ENCODE measurements at regions not wholly inside any gene's neighbourhood (a gene's known extent, or its start where the extent isn't known, plus 50 kb on each side); places are given as distances from the start of the nearest gene placed in this dataset.
"Not testable (repeated sequence)": the region's sequence is repeated elsewhere in the genome, so short reads cannot be mapped to it uniquely, and the experiment has no call there.

DNA sequence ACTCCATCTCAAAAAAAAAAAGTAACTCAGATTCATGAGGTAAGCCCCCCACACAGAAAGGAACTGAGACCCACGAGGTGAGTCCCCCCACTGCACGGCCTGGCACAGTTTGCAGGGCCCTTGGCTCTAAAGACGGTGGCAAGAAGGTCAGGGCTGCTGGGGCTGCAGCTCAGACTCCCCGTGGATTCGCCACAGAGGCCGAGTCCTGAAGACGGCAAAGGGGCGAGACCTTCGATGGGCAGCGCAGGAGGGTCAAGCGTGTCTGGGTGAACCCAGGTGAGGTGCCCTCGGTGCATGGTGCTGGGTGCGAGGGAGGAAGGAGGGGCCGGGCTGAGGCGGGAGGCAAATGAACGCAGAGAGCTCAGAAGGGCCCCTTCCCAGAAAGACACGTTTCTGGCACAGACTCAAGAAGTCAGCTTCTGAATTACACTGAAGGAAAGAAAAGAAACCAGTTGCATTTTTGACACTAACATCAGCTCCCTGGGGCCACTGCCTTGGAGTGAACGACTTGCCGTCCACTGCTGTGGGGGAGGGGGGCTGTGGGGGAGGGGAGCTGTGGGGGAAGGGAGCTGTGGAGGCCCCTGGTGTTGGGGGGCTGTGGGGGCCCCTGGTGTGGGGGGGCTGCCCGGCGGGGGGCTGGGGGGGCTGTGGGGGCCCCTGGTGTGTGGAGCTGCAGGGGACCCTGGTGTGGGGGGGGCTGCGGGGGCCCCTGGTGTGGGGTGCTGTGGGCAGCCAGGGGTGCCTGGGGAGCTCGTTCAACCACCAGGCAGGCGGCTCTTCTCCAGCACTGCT lies 69.8 kb upstream of the METRNL start:
- H3F3A ChIP-seq (ENCODE audit: insufficient read depth, low read length) = no peaks in the 10 kb centered on the region
- no peaks in the 10 kb centered on the region for H3K9me2 ChIP-seq (replicated peaks; ENCODE audit: insufficient read depth, low read length)
- H3K79me2 ChIP-seq (ENCODE audit: low read length) = no peaks in the 10 kb centered on the region
- no peak overlapping the region for H3K4me3 ChIP-seq (ENCODE audit: low read length)
- peaks cover 6% of the 10 kb centered on the region for H3K4me1 ChIP-seq (ENCODE audit: low read length)
- H3K9me3 ChIP-seq (replicated peaks; ENCODE audit: insufficient read depth, low read length) = no peaks in the 10 kb centered on the region
- no peak overlapping the region for H3K27ac ChIP-seq (ENCODE audit: low read length)
- H3K36me3 ChIP-seq (replicated peaks; ENCODE audit: insufficient read depth, low read length) = no peaks in the 10 kb centered on the region
- TF ChIP-seq, protein P1, sequence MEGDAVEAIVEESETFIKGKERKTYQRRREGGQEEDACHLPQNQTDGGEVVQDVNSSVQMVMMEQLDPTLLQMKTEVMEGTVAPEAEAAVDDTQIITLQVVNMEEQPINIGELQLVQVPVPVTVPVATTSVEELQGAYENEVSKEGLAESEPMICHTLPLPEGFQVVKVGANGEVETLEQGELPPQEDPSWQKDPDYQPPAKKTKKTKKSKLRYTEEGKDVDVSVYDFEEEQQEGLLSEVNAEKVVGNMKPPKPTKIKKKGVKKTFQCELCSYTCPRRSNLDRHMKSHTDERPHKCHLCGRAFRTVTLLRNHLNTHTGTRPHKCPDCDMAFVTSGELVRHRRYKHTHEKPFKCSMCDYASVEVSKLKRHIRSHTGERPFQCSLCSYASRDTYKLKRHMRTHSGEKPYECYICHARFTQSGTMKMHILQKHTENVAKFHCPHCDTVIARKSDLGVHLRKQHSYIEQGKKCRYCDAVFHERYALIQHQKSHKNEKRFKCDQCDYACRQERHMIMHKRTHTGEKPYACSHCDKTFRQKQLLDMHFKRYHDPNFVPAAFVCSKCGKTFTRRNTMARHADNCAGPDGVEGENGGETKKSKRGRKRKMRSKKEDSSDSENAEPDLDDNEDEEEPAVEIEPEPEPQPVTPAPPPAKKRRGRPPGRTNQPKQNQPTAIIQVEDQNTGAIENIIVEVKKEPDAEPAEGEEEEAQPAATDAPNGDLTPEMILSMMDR (IDR thresholded peaks at IDR 0.05; ENCODE audit: low read length) = no peak
- TF ChIP-seq EZH2phosphoT487 (IDR thresholded peaks at IDR 0.05; ENCODE audit: low read length) = no peak
- DNase-seq = no peak
- H3K9ac ChIP-seq (ENCODE audit: low read length) = no peak overlapping the region
- H3K4me2 ChIP-seq (ENCODE audit: low read depth, low read length) = no peak overlapping the region
- H4K20me1 ChIP-seq (ENCODE audit: insufficient read depth, low read length) = no peaks in the 10 kb centered on the region
- H3K27me3 ChIP-seq (replicated peaks; ENCODE audit: insufficient read depth, low read length) = peaks cover 77% of the 10 kb centered on the region
- no peak overlapping the region for H2AFZ ChIP-seq (ENCODE audit: low read length)

DNA sequence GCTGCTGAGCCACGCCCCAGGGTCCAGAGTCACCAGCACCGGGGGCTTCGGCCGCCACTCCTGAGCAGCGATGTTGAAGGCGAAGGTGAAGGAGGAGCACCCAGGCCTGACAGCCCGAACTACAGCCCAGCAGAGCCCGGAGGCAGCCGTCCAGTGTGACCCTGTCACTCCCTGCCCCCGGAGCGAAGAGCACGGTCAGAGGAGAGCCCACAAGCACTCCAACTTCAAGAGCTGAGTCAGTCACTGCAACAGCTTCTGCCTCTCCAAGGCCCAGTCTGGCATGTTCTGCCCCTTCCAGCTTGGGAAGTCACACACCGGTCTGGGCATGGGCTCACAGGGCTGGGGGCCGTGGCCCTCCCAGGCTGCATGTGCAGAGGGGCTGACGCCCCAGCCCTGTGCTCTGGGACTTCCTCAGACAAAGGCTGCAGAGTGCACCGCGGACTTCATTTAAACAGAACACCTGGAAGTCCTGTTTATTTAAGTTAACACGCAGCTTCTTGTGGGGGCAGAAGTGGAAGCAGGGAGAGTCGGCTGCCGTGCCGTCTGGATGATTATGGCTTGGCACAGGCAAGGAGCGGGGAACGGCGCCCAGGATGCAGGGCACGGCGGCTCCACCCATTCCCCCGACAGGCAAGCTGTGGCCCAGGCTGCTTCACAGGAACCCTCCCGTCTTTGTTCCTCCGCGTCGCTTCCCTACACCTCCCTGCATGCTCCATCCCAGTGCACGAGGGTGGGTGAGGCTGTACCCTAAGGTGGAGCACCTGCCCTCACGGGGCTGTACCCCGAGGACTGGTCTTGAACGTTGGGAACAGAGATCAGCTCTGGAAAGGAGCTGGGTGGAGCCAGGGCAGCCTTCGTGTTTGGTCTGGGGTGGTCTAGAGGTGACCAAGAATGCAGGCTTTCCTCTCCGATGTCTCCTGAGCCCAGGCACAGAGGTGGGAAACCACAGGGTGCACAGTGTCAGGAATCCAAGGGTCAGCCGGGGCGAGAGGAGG lies 68.9 kb upstream of the METRNL start:
- TF ChIP-seq EZH2 (optimal IDR thresholded peaks at IDR 0.05; ENCODE audit: low read depth, low read length) = no peak
- TF ChIP-seq, protein P1 (IDR thresholded peaks at IDR 0.05; ENCODE audit: low read length) = no peak
- TF ChIP-seq EZH2phosphoT487 (IDR thresholded peaks at IDR 0.05; ENCODE audit: low read length) = no peak
- Histone ChIP-seq H3K79me2 (ENCODE audit: low read length) (no peaks in the 10 kb centered on the region), H3K9ac (ENCODE audit: low read length) (no peak overlapping the region), H3F3A (ENCODE audit: insufficient read depth, low read length) (no peaks in the 10 kb centered on the region), H3K9me2 (replicated peaks; ENCODE audit: insufficient read depth, low read length) (no peaks in the 10 kb centered on the region), H4K20me1 (ENCODE audit: insufficient read depth, low read length) (no peaks in the 10 kb centered on the region), H3K4me2 (ENCODE audit: low read depth, low read length) (no peak overlapping the region), H3K9me3 (replicated peaks; ENCODE audit: insufficient read depth, low read length) (no peaks in the 10 kb centered on the region), H3K36me3 (replicated peaks; ENCODE audit: insufficient read depth, low read length) (no peaks in the 10 kb centered on the region), H3K4me1 (ENCODE audit: low read length) (peaks cover 6% of the 10 kb centered on the region), H3K27me3 (replicated peaks; ENCODE audit: insufficient read depth, low read length) (peaks cover 83% of the 10 kb centered on the region), H3K4me3 (ENCODE audit: low read length) (no peak overlapping the region), H2AFZ (ENCODE audit: low read length) (no peak overlapping the region), H3K27ac (ENCODE audit: low read length) (no peak overlapping the region)
- no peak for DNase-seq

DNA sequence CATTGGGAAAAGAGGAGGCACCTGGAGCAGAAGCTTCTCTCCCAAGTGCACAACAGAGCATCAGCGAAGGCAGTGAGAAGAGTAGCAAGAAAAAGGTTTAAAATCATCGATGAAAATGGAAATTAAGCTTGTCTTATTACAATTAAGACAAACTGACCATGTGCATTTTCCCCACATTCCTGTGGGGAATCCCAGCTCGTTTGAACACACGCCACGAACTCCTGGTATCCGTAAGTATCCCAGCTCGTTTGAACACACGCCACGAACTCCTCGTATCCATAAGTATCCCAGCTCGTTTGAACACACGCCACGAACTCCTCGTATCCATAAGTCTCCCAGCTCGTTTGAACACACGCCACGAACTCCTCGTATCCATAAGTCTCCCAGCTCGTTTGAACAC lies 67.7 kb upstream of the METRNL start:
- H3F3A ChIP-seq (ENCODE audit: insufficient read depth, low read length); H4K20me1 ChIP-seq (ENCODE audit: insufficient read depth, low read length); DNase-seq; H3K9me3 ChIP-seq (replicated peaks; ENCODE audit: insufficient read depth, low read length); H3K4me3 ChIP-seq (ENCODE audit: low read length); H3K9me2 ChIP-seq (replicated peaks; ENCODE audit: insufficient read depth, low read length); H2AFZ ChIP-seq (ENCODE audit: low read length); H3K79me2 ChIP-seq (ENCODE audit: low read length); H3K27ac ChIP-seq (ENCODE audit: low read length); H3K4me1 ChIP-seq (ENCODE audit: low read length); H3K36me3 ChIP-seq (replicated peaks; ENCODE audit: insufficient read depth, low read length); H3K4me2 ChIP-seq (ENCODE audit: low read depth, low read length); H3K9ac ChIP-seq (ENCODE audit: low read length): not testable (repeated sequence)
- peaks cover 83% of the 10 kb centered on the region for H3K27me3 ChIP-seq (replicated peaks; ENCODE audit: insufficient read depth, low read length)

Measured in MM.1S (cell line).